ENCODE measurements at regions not wholly inside any gene's neighbourhood (a gene's known extent, or its start where the extent isn't known, plus 50 kb on each side); places are given as distances from the start of the nearest gene placed in this dataset.

DNA sequence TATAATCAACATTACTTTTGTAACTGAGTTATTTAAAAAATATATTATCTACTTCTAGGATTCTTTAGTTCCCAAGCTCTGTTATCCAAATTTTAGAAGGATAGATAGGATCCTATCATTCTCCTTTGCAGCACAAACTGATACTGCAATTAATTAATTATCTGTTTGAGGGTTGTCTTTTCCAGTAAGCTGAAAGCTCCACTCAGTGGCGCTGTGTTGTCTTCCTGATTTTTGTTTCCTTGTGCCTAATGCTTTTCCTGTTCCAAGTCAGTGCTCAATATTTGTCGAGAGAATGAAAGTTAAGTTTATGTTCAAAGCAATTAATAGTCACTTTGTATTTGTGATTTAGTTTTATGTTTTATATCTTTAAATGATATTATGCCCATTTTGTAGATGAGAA, 107.4 kb upstream of the ANK2 start:
- TF ChIP-seq, protein P1, sequence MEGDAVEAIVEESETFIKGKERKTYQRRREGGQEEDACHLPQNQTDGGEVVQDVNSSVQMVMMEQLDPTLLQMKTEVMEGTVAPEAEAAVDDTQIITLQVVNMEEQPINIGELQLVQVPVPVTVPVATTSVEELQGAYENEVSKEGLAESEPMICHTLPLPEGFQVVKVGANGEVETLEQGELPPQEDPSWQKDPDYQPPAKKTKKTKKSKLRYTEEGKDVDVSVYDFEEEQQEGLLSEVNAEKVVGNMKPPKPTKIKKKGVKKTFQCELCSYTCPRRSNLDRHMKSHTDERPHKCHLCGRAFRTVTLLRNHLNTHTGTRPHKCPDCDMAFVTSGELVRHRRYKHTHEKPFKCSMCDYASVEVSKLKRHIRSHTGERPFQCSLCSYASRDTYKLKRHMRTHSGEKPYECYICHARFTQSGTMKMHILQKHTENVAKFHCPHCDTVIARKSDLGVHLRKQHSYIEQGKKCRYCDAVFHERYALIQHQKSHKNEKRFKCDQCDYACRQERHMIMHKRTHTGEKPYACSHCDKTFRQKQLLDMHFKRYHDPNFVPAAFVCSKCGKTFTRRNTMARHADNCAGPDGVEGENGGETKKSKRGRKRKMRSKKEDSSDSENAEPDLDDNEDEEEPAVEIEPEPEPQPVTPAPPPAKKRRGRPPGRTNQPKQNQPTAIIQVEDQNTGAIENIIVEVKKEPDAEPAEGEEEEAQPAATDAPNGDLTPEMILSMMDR (conservative IDR thresholded peaks at IDR 0.05 in 1 of 2, IDR thresholded peaks at IDR 0.05 in 1 of 2; ENCODE audit: extremely low read depth in 1 of 2, insufficient read depth in 1 of 2, low read depth in 1 of 2, low read length in 2 of 2): peak; percentile 8 to 9
- TF ChIP-seq EZH2 (IDR thresholded peaks at IDR 0.05; ENCODE audit: borderline replicate concordance, low read length): no peak
